Sigmoid colon (tissue), 4 donors: ENCODE measurements at regions not wholly inside any gene's neighbourhood (a gene's known extent, or its start where the extent isn't known, plus 50 kb on each side); places are given as distances from the start of the nearest gene placed in this dataset.

Experiments used
- EP300 ChIP-seq, 4 donors: sonication (generic); formaldehyde crosslinking; IDR thresholded peaks; one replicate each; pipeline ENCODE4 v1.6.1; 2017; ENCODE audit warnings: antibody characterized with exemption in 4 of 4
- POLR2A ChIP-seq, 2 donors: fragments of 450-650 bp; IDR thresholded peaks; one replicate each; pipeline ENCODE4 v1.6.1; 2016; ENCODE audit warnings: antibody characterized with exemption in 2 of 2, mild to moderate bottlenecking in 2 of 2, moderate library complexity in 2 of 2
- TF ChIP-seq, protein P1 (sequence below), 4 experiments: fragments of 450-650 bp in 3 of 4; fragments of 200-600 bp in 1 of 4; IDR thresholded peaks; one replicate each; pipeline ENCODE4 v1.5.1; 2016 to 2019; ENCODE audit warnings: antibody characterized with exemption in 4 of 4, mild to moderate bottlenecking in 3 of 4, moderate library complexity in 2 of 4

- TF ChIP-seq POLR2A (IDR thresholded peaks at IDR 0.05) (no peak), EP300 (IDR thresholded peaks at IDR 0.05) (no peak)
- TF ChIP-seq, protein P1, sequence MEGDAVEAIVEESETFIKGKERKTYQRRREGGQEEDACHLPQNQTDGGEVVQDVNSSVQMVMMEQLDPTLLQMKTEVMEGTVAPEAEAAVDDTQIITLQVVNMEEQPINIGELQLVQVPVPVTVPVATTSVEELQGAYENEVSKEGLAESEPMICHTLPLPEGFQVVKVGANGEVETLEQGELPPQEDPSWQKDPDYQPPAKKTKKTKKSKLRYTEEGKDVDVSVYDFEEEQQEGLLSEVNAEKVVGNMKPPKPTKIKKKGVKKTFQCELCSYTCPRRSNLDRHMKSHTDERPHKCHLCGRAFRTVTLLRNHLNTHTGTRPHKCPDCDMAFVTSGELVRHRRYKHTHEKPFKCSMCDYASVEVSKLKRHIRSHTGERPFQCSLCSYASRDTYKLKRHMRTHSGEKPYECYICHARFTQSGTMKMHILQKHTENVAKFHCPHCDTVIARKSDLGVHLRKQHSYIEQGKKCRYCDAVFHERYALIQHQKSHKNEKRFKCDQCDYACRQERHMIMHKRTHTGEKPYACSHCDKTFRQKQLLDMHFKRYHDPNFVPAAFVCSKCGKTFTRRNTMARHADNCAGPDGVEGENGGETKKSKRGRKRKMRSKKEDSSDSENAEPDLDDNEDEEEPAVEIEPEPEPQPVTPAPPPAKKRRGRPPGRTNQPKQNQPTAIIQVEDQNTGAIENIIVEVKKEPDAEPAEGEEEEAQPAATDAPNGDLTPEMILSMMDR (IDR thresholded peaks at IDR 0.05), result no peak
Measured at GRCh38 chr13:106818971-106819370, 251.0 kb upstream of the ARGLU1 start.
